ENCODE measurements at regions not wholly inside any gene's neighbourhood (a gene's known extent, or its start where the extent isn't known, plus 50 kb on each side); places are given as distances from the start of the nearest gene placed in this dataset.

DNA sequence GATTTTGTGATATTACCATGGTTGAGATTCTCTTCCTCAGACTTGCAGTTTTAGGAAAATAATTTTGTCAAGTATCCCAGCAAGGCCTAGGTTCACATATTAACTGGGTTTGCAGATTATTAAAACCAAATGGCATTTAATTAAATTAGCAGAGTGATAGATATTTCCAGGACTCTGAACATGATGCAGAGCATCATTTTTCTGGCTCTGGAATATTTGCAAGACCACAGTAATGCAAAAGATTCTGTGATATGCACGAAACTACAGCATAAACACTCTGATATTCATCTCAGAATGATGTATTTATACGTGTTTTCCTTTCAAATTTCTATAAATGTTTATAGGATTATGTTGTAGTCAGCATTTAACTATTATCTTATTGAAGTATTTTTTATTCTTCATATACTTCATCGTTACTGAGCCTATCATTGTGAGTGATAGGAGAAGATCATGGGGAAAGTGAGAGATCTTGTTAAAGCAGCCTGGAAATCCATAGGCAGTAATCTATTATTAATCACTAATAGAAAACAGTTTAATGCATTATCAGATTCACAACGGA, 1245.6 kb downstream of the OTOL1 start:
- Histone ChIP-seq H3K23ac (ENCODE audit: insufficient read length, low read depth, low read length) (no peak overlapping the region), H3K9ac (ENCODE audit: extremely low read depth, insufficient read length, low read length) (no peak overlapping the region)

More for the DNA sequence above, 1245.6 kb downstream of the OTOL1 start:
- H3K9me3 Mint-ChIP-seq = peaks cover 8 to 19% of the 10 kb centered on the region in 2 experiments
- WGBS (ENCODE audit: extremely low coverage, insufficient read length, low lambda C conversion rate) = no CpG with 5 or more reads among the region's 4 CpGs
- no peak overlapping the region for H2AK5ac ChIP-seq (ENCODE audit: insufficient read length, low read length)
- H4K8ac ChIP-seq (replicated peaks; ENCODE audit: insufficient read length, low read depth, low read length) = no peak overlapping the region
- H3K36me3 Mint-ChIP-seq (ENCODE audit: insufficient read depth in 1 of 3, low read depth in 3 of 3) = peaks cover 18 to 22% (median 19%) of the 10 kb centered on the region in 3 experiments
- no peak overlapping the region for H2BK120ac ChIP-seq (ENCODE audit: low read depth, low read length, poor library complexity, severe bottlenecking)
- no peak for DNase-seq
- TF ChIP-seq, protein P1, sequence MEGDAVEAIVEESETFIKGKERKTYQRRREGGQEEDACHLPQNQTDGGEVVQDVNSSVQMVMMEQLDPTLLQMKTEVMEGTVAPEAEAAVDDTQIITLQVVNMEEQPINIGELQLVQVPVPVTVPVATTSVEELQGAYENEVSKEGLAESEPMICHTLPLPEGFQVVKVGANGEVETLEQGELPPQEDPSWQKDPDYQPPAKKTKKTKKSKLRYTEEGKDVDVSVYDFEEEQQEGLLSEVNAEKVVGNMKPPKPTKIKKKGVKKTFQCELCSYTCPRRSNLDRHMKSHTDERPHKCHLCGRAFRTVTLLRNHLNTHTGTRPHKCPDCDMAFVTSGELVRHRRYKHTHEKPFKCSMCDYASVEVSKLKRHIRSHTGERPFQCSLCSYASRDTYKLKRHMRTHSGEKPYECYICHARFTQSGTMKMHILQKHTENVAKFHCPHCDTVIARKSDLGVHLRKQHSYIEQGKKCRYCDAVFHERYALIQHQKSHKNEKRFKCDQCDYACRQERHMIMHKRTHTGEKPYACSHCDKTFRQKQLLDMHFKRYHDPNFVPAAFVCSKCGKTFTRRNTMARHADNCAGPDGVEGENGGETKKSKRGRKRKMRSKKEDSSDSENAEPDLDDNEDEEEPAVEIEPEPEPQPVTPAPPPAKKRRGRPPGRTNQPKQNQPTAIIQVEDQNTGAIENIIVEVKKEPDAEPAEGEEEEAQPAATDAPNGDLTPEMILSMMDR (conservative IDR thresholded peaks at IDR 0.05) = no peak
- H4K5ac ChIP-seq (ENCODE audit: insufficient read length, low read depth, low read length) = no peak overlapping the region
- H3K4ac ChIP-seq (ENCODE audit: low read depth, low read length) = no peak overlapping the region
- no peak overlapping the region for H3K4me3 Mint-ChIP-seq
- no peaks in the 10 kb centered on the region for H3K79me2 ChIP-seq (ENCODE audit: insufficient read depth, low read length)
- peaks cover 5% of the 10 kb centered on the region; the same call in 1 of the 2 replicates for H3K4me1 ChIP-seq (ENCODE audit: insufficient read depth, low read length)
- no peak overlapping the region for H2BK20ac ChIP-seq (ENCODE audit: low read depth, low read length, poor library complexity, severe bottlenecking)
- no peak overlapping the region for H3K14ac ChIP-seq (ENCODE audit: insufficient read depth, low read length)
- H3K27me3 ChIP-seq (ENCODE audit: insufficient read depth, low read length) = no peaks in the 10 kb centered on the region
- H3K79me1 ChIP-seq (ENCODE audit: insufficient read depth, low read depth, low read length, poor library complexity, severe bottlenecking) = no peaks in the 10 kb centered on the region
- no peaks in the 10 kb centered on the region for H3K23me2 ChIP-seq (ENCODE audit: insufficient read length, low read depth, low read length, poor library complexity, severe bottlenecking)
- H4K91ac ChIP-seq (ENCODE audit: insufficient read length, low read depth, low read length) = no peak overlapping the region
- no peak overlapping the region for H3K4me2 ChIP-seq (ENCODE audit: insufficient read depth, insufficient read length, low read length)
- no peak overlapping the region for H2BK12ac ChIP-seq (ENCODE audit: insufficient read length, low read depth, low read length)
- H2AFZ ChIP-seq (ENCODE audit: low read length) = no peak overlapping the region
- peaks cover 29 to 36% of the 10 kb centered on the region in 2 experiments for H3K4me1 Mint-ChIP-seq
- H3K27me3 Mint-ChIP-seq (ENCODE audit: low read depth) = no peaks in the 10 kb centered on the region
- no peaks in the 10 kb centered on the region for H4K20me1 ChIP-seq (ENCODE audit: control insufficient read depth, insufficient read depth, insufficient read length)
- H3K9me3 ChIP-seq (ENCODE audit: control insufficient read depth, low read depth, low read length) = no peaks in the 10 kb centered on the region
- H3K18ac ChIP-seq (ENCODE audit: insufficient read length, low read depth, low read length) = no peak overlapping the region
- H3K56ac ChIP-seq (ENCODE audit: insufficient read length, low read depth, low read length) = no peak overlapping the region
- H3T11ph ChIP-seq (ENCODE audit: low read length) = no peak overlapping the region
- peak overlapping the region; percentile 96 to 97 (median 96); a peak in 5 of 7 replicates for H3K27ac Mint-ChIP-seq
- no peak overlapping the region for H2BK5ac ChIP-seq (ENCODE audit: insufficient read length, low read length)
- H2BK15ac ChIP-seq (ENCODE audit: low read depth, low read length) = no peak overlapping the region
- peak overlapping the region; percentile 78 for H3K27ac ChIP-seq (ENCODE audit: insufficient read length, low read depth, low read length)

Measured in H9 (cell line).